Endothelial cell (in vitro differentiated cells): ENCODE measurements at regions not wholly inside any gene's neighbourhood (a gene's known extent, or its start where the extent isn't known, plus 50 kb on each side); places are given as distances from the start of the nearest gene placed in this dataset.

ENCODE experiments used
- DNase-seq: peaks from one replicate; pipeline ENCODE4 v3.0.0; 2021; ENCODE audit warnings: low spot score
- H3K27ac Mint-ChIP-seq: one replicate; pipeline ENCODE4 v1.8.0; 2021; ENCODE audit warnings: mixed read lengths, inconsistent platforms; ENCODE audit not compliant: unreplicated experiment
- H3K27me3 Mint-ChIP-seq: one replicate; pipeline ENCODE4 v1.8.0; 2021; ENCODE audit warnings: mild to moderate bottlenecking, moderate library complexity, mixed read lengths, inconsistent platforms; ENCODE audit not compliant: unreplicated experiment
- H3K36me3 Mint-ChIP-seq: one replicate; pipeline ENCODE4 v1.8.0; 2021; ENCODE audit warnings: mild to moderate bottlenecking, low read depth, mixed read lengths, inconsistent platforms; ENCODE audit not compliant: unreplicated experiment
- H3K4me1 Mint-ChIP-seq: one replicate; pipeline ENCODE4 v1.8.0; 2021; ENCODE audit warnings: mild to moderate bottlenecking, mixed read lengths, inconsistent platforms; ENCODE audit not compliant: unreplicated experiment
- H3K4me3 Mint-ChIP-seq: one replicate; pipeline ENCODE4 v1.8.0; 2021; ENCODE audit warnings: mild to moderate bottlenecking, mixed read lengths, inconsistent platforms; ENCODE audit not compliant: unreplicated experiment
- H3K9me3 Mint-ChIP-seq: one replicate; pipeline ENCODE4 v1.8.0; 2021; ENCODE audit warnings: mixed read lengths, inconsistent platforms; ENCODE audit not compliant: unreplicated experiment
- CTCF ChIP-seq: fragments of 200-600 bp; sonication (generic); IDR thresholded peaks from one replicate; pipeline ENCODE4 v1.5.0; 2021; ENCODE audit warnings: antibody characterized with exemption; ENCODE audit not compliant: unreplicated experiment

GRCh38 chr11:119897576-119897975 lies 168.6 kb upstream of the NECTIN1 start:
- no peaks in the 10 kb centered on the region for H3K9me3 Mint-ChIP-seq

GRCh38 chr11:119897046-119897440 lies 168.0 kb upstream of the NECTIN1 start:
- no peak overlapping the region for H3K27ac Mint-ChIP-seq
- H3K9me3 Mint-ChIP-seq: no peaks in the 10 kb centered on the region
- no peaks in the 10 kb centered on the region for H3K27me3 Mint-ChIP-seq
- H3K4me1 Mint-ChIP-seq: peaks cover 2% of the 10 kb centered on the region
- H3K36me3 Mint-ChIP-seq: no peaks in the 10 kb centered on the region
- H3K4me3 Mint-ChIP-seq: no peak overlapping the region
- TF ChIP-seq CTCF: no peak
- DNase-seq: no peak

More at GRCh38 chr11:119897576-119897975, 168.6 kb upstream of the NECTIN1 start:
- H3K36me3 Mint-ChIP-seq: no peaks in the 10 kb centered on the region
- DNase-seq: no peak
- no peaks in the 10 kb centered on the region for H3K27me3 Mint-ChIP-seq
- no peak for TF ChIP-seq CTCF
- peaks cover 2% of the 10 kb centered on the region for H3K4me1 Mint-ChIP-seq
- no peak overlapping the region for H3K4me3 Mint-ChIP-seq
- H3K27ac Mint-ChIP-seq: no peak overlapping the region

- no peak overlapping the region for H3K27ac Mint-ChIP-seq
- no peak for TF ChIP-seq CTCF
- DNase-seq: no peak
- H3K27me3 Mint-ChIP-seq: no peaks in the 10 kb centered on the region
- H3K9me3 Mint-ChIP-seq: no peaks in the 10 kb centered on the region
- H3K4me3 Mint-ChIP-seq: no peak overlapping the region
- no peaks in the 10 kb centered on the region for H3K36me3 Mint-ChIP-seq
- peaks cover 2% of the 10 kb centered on the region for H3K4me1 Mint-ChIP-seq
Observed at GRCh38 chr11:119896387-119897045, 167.5 kb upstream of the NECTIN1 start.

GRCh38 chr11:119895981-119896380 lies 167.0 kb upstream of the NECTIN1 start:
- no peaks in the 10 kb centered on the region for H3K36me3 Mint-ChIP-seq
- TF ChIP-seq CTCF: no peak
- peaks cover 5% of the 10 kb centered on the region for H3K4me1 Mint-ChIP-seq
- H3K4me3 Mint-ChIP-seq: no peak overlapping the region
- no peak for DNase-seq
- peaks cover under 1% of the 10 kb centered on the region for H3K27me3 Mint-ChIP-seq
- H3K27ac Mint-ChIP-seq: no peak overlapping the region
- no peaks in the 10 kb centered on the region for H3K9me3 Mint-ChIP-seq

- Mint-ChIP-seq H3K4me3 (no peak overlapping the region), H3K4me1 (peaks cover 7% of the 10 kb centered on the region), H3K27me3 (peaks cover 4% of the 10 kb centered on the region), H3K27ac (no peak overlapping the region), H3K9me3 (no peaks in the 10 kb centered on the region), H3K36me3 (no peaks in the 10 kb centered on the region)
- no peak for DNase-seq
- TF ChIP-seq CTCF: no peak
Observed at GRCh38 chr11:119894916-119895315, 165.9 kb upstream of the NECTIN1 start.
